ENCODE measurements at regions not wholly inside any gene's neighbourhood (a gene's known extent, or its start where the extent isn't known, plus 50 kb on each side); places are given as distances from the start of the nearest gene placed in this dataset.
A peak's percentile ranks its signal among the peaks of the same experiment; 100 is the strongest.

GRCh38 chr3:116842254-116842957 is 132.8 kb downstream of the TUSC7 start:
- no peak for DNase-seq (ENCODE audit: low read depth in 3 of 3, low spot score in 2 of 3)

- DNase-seq (ENCODE audit: low read depth in 3 of 3, low spot score in 2 of 3): no peak
Observed at GRCh38 chr3:116848248-116848829, 138.8 kb downstream of the TUSC7 start.

GRCh38 chr3:116849261-116849688 is 139.7 kb downstream of the TUSC7 start:
- no peak for DNase-seq (ENCODE audit: low read depth in 3 of 3, low spot score in 2 of 3)

- no peak for DNase-seq (ENCODE audit: low read depth in 3 of 3, low spot score in 2 of 3)
Observed at GRCh38 chr3:116852803-116853202, 143.2 kb downstream of the TUSC7 start.

- DNase-seq (ENCODE audit: low read depth in 3 of 3, low spot score in 2 of 3): no peak
Observed at GRCh38 chr3:116863270-116863770, 153.7 kb downstream of the TUSC7 start.

GRCh38 chr3:116863822-116864589 is 154.4 kb downstream of the TUSC7 start:
- peak; percentile 27 to 36 (median 34) for DNase-seq (ENCODE audit: low read depth in 3 of 3, low spot score in 2 of 3)

- DNase-seq (ENCODE audit: low read depth in 3 of 3, low spot score in 2 of 3): no peak
Observed at GRCh38 chr3:116864590-116864927, 155.0 kb downstream of the TUSC7 start.

GRCh38 chr3:116870379-116870778 is 160.8 kb downstream of the TUSC7 start:
- DNase-seq (ENCODE audit: low read depth in 3 of 3, low spot score in 2 of 3): no peak

GRCh38 chr3:116871905-116872304 is 162.3 kb downstream of the TUSC7 start:
- DNase-seq (ENCODE audit: low read depth in 3 of 3, low spot score in 2 of 3): no peak

GRCh38 chr3:116872688-116873087 is 163.1 kb downstream of the TUSC7 start:
- DNase-seq (ENCODE audit: low read depth in 3 of 3, low spot score in 2 of 3): no peak

- DNase-seq (ENCODE audit: low read depth in 3 of 3, low spot score in 2 of 3): no peak
Observed at GRCh38 chr3:116873142-116873541, 163.6 kb downstream of the TUSC7 start.

- no peak for DNase-seq (ENCODE audit: low read depth in 3 of 3, low spot score in 2 of 3)
Observed at GRCh38 chr3:116877968-116878367, 168.4 kb downstream of the TUSC7 start.

GRCh38 chr3:116886202-116886893 is 176.8 kb downstream of the TUSC7 start:
- no peak for DNase-seq (ENCODE audit: low read depth in 3 of 3, low spot score in 2 of 3)

GRCh38 chr3:116896116-116896515 is 186.5 kb downstream of the TUSC7 start:
- no peak for DNase-seq (ENCODE audit: low read depth in 3 of 3, low spot score in 2 of 3)

GRCh38 chr3:116897382-116897781 is 187.8 kb downstream of the TUSC7 start:
- DNase-seq (ENCODE audit: low read depth in 3 of 3, low spot score in 2 of 3): no peak

GRCh38 chr3:116899253-116899652 is 189.7 kb downstream of the TUSC7 start:
- no peak for DNase-seq (ENCODE audit: low read depth in 3 of 3, low spot score in 2 of 3)

GRCh38 chr3:116905334-116905733 is 195.8 kb downstream of the TUSC7 start:
- no peak for DNase-seq (ENCODE audit: low read depth in 3 of 3, low spot score in 2 of 3)

GRCh38 chr3:116905794-116906193 is 196.2 kb downstream of the TUSC7 start:
- DNase-seq (ENCODE audit: low read depth in 3 of 3, low spot score in 2 of 3): no peak

- DNase-seq (ENCODE audit: low read depth in 3 of 3, low spot score in 2 of 3): no peak
Observed at GRCh38 chr3:116912116-116912515, 202.5 kb downstream of the TUSC7 start.

GRCh38 chr3:116914004-116914403 is 204.4 kb downstream of the TUSC7 start:
- DNase-seq (ENCODE audit: low read depth in 3 of 3, low spot score in 2 of 3): no peak

GRCh38 chr3:116916836-116917235 is 207.3 kb downstream of the TUSC7 start:
- no peak for DNase-seq (ENCODE audit: low read depth in 3 of 3, low spot score in 2 of 3)

All from right renal cortex interstitium (tissue), 3 donors.